ENCODE measurements at regions not wholly inside any gene's neighbourhood (a gene's known extent, or its start where the extent isn't known, plus 50 kb on each side); places are given as distances from the start of the nearest gene placed in this dataset.

DNA sequence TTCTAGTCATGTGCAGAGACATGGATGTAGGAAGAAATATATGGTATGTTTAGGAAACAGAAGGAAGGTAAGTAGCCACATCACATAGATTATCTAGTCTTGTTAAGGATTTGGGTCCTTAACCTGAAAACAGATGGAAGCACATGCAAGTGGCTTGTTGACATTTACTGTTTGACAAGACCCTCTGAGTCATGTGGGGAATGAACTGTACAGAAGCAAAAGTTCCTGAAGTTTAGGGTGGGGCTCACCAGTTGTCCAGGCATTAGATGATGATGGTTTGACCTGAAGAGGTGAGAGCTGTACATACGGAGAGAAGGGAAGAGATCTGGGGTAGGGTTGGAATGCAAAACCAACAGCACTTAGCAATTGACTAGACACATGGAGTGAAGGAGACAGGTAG is 281.1 kb upstream of the GRIP1 start:
- TF ChIP-seq, protein P1, sequence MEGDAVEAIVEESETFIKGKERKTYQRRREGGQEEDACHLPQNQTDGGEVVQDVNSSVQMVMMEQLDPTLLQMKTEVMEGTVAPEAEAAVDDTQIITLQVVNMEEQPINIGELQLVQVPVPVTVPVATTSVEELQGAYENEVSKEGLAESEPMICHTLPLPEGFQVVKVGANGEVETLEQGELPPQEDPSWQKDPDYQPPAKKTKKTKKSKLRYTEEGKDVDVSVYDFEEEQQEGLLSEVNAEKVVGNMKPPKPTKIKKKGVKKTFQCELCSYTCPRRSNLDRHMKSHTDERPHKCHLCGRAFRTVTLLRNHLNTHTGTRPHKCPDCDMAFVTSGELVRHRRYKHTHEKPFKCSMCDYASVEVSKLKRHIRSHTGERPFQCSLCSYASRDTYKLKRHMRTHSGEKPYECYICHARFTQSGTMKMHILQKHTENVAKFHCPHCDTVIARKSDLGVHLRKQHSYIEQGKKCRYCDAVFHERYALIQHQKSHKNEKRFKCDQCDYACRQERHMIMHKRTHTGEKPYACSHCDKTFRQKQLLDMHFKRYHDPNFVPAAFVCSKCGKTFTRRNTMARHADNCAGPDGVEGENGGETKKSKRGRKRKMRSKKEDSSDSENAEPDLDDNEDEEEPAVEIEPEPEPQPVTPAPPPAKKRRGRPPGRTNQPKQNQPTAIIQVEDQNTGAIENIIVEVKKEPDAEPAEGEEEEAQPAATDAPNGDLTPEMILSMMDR (IDR thresholded peaks at IDR 0.05; ENCODE audit: low read depth, low read length): no peak

GRCh38 chr12:66960704-66961690 is 282.1 kb upstream of the GRIP1 start:
- H3K4me3 ChIP-seq (ENCODE audit: low read depth, low read length): no peak overlapping the region
- TF ChIP-seq, protein P1 (IDR thresholded peaks at IDR 0.05; ENCODE audit: low read depth, low read length): no peak

More for the DNA sequence above, 281.1 kb upstream of the GRIP1 start:
- H3K4me3 ChIP-seq (ENCODE audit: low read depth, low read length): no peak overlapping the region

GRCh38 chr12:66962290-66962689 is 283.4 kb upstream of the GRIP1 start:
- TF ChIP-seq, protein P1 (IDR thresholded peaks at IDR 0.05; ENCODE audit: low read depth, low read length): no peak
- no peak overlapping the region for H3K4me3 ChIP-seq (ENCODE audit: low read depth, low read length)

DNA sequence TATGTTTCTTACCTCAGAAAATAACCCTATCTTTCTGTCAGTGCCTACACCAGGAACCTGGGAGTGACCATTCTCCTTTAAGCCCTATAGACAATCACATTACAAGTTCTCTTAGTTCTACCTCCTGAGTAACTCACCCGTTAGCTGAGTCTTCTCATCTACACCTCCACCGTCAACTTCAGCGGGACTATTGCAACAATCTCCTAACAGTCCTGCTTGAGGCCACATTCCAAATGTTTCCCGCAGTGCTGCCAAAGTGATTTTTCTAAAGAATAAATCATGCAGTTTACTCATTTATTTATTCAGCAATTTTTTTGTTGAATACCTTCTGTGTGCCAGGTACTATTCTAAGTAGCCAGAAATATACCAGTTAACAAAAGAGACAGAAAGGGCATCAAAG is 285.0 kb upstream of the GRIP1 start:
- TF ChIP-seq, protein P1 (IDR thresholded peaks at IDR 0.05; ENCODE audit: low read depth, low read length): no peak
- no peak overlapping the region for H3K4me3 ChIP-seq (ENCODE audit: low read depth, low read length)

DNA sequence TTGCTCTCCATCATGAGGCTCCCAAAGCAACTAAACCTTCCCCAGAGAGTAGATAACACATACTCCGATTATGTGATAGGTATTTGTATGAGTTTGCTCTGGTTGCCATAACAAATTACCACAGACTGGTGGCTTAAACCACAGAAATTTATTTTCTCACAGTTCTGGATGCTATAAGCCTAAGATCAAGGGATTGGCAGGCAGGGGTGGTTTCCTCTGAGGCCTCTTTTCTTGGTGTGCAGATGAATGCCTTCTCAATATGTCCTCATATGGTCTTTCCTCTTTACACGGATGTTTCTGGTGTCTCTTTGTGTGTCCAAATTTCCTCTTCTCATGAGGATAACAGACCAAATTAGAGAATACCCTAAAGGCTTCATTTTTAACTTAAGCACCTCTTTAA is 285.8 kb upstream of the GRIP1 start:
- TF ChIP-seq, protein P1 (IDR thresholded peaks at IDR 0.05; ENCODE audit: low read depth, low read length): no peak
- H3K4me3 ChIP-seq (ENCODE audit: low read depth, low read length): no peak overlapping the region

DNA sequence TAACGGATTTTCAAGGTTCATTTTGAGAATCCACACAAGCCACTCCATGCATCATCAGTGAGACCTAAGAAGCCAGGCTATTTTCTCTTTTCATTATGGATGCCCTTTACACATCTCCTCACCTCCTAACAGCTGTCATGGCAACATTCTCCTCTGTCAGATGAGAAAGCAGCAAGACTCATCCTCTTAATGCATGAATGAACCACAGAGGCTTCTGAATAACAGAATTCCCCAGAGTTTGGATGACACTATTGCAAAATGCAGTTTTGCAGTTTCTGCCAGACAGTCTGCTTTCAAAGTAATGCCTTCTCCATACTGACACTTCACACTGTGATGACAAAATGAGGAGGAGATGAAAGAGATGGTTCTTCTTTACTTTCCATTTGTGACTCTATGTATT is 286.7 kb upstream of the GRIP1 start:
- no peak overlapping the region for H3K4me3 ChIP-seq (ENCODE audit: low read depth, low read length)
- TF ChIP-seq, protein P1 (IDR thresholded peaks at IDR 0.05; ENCODE audit: low read depth, low read length): no peak

- H3K4me3 ChIP-seq (ENCODE audit: low read depth, low read length): no peak overlapping the region
- TF ChIP-seq, protein P1 (IDR thresholded peaks at IDR 0.05; ENCODE audit: low read depth, low read length): no peak
These were observed 292.9 kb upstream of the GRIP1 start for GRCh38 chr12:66971816-66972215.
